Left lung (tissue), 4 donors: ENCODE measurements at regions not wholly inside any gene's neighbourhood (a gene's known extent, or its start where the extent isn't known, plus 50 kb on each side); places are given as distances from the start of the nearest gene placed in this dataset.

Source experiments
- ATAC-seq: fragments of 200-7000 bp; cut with Tn5 transposase; one replicate; pipeline ENCODE4 v1.9.1; 2020; ENCODE audit warnings: moderate library complexity
- DNase-seq, 4 donors: peaks; one replicate each; pipeline ENCODE4 v3.0.0-alpha.2; 2013 to 2020
- H3K27ac ChIP-seq, 2 donors: fragments of 200-600 bp; sonication (generic) in 1 of 2; one replicate each; pipeline versions ENCODE4 v1.5.0 to v1.8.0; 2020 to 2021
- H3K27me3 ChIP-seq, 2 donors: fragments of 200-600 bp; sonication (generic) in 1 of 2; one replicate each; pipeline versions ENCODE4 v1.5.0 to v1.8.0; 2020 to 2021
- H3K36me3 ChIP-seq, 2 donors: fragments of 200-600 bp; sonication (generic) in 1 of 2; one replicate each; pipeline versions ENCODE4 v1.5.0 to v1.8.0; 2020 to 2021
- H3K4me1 ChIP-seq, 2 donors: fragments of 200-600 bp; one replicate each; pipeline ENCODE4 v1.8.0; 2021
- H3K4me3 ChIP-seq, 2 donors: fragments of 200-600 bp; sonication (generic) in 1 of 2; one replicate each; pipeline versions ENCODE4 v1.5.0 to v1.8.0; 2020 to 2021; ENCODE audit warnings: mild to moderate bottlenecking in 1 of 2
- H3K9me3 ChIP-seq, 2 donors: fragments of 200-600 bp; sonication (generic) in 1 of 2; one replicate each; pipeline versions ENCODE4 v1.5.0 to v1.8.0; 2020 to 2021
- CTCF ChIP-seq, 2 donors: fragments of 200-600 bp; sonication (generic) in 1 of 2; IDR thresholded peaks; one replicate each; pipeline versions ENCODE4 v1.5.0 to v1.8.0; 2021; ENCODE audit warnings: antibody characterized with exemption in 2 of 2
- intact Hi-C, 2 donors: fragments of 100-400 bp; cut with DNase I; formaldehyde crosslinking; loops; one replicate each; pipeline versions ENCODE4 v1.11.2 to v1.14.2; 2022
- donor health status: DM: no; HTN: yes; CAD: no.
- donor health status: DM: no; HTN: no; CAD: no.

- no peak overlapping the region for H3K4me3 ChIP-seq
- no peak for ATAC-seq
- H3K36me3 ChIP-seq: no peaks in the 10 kb centered on the region
- H3K27me3 ChIP-seq: no peaks in the 10 kb centered on the region
- TF ChIP-seq CTCF (IDR thresholded peaks at IDR 0.05): no peak
- no peak overlapping the region for H3K27ac ChIP-seq
- DNase-seq: no peak
- H3K4me1 ChIP-seq: no peaks in the 10 kb centered on the region
- no peaks in the 10 kb centered on the region for H3K9me3 ChIP-seq
- intact Hi-C loops: no loop called here
Measured at GRCh38 chr2:14544247-14544646, 88.3 kb upstream of the LRATD1 start.

GRCh38 chr2:14547830-14548229, 84.7 kb upstream of the LRATD1 start:
- H3K4me1 ChIP-seq: no peaks in the 10 kb centered on the region
- TF ChIP-seq CTCF (IDR thresholded peaks at IDR 0.05): no peak
- H3K36me3 ChIP-seq: no peaks in the 10 kb centered on the region
- no peak overlapping the region for H3K27ac ChIP-seq
- H3K27me3 ChIP-seq: no peaks in the 10 kb centered on the region
- H3K4me3 ChIP-seq: no peak overlapping the region
- H3K9me3 ChIP-seq: no peaks in the 10 kb centered on the region
- intact Hi-C loops: no loop called here
- DNase-seq (no peak), ATAC-seq (no peak)

GRCh38 chr2:14550658-14551057, 81.9 kb upstream of the LRATD1 start:
- no peaks in the 10 kb centered on the region for H3K36me3 ChIP-seq
- no peaks in the 10 kb centered on the region for H3K27me3 ChIP-seq
- DNase-seq: no peak
- H3K27ac ChIP-seq: no peak overlapping the region
- no peaks in the 10 kb centered on the region for H3K4me1 ChIP-seq
- H3K9me3 ChIP-seq: no peaks in the 10 kb centered on the region
- ATAC-seq: no peak
- H3K4me3 ChIP-seq: no peak overlapping the region
- intact Hi-C loops: no loop called here
- no peak for TF ChIP-seq CTCF (IDR thresholded peaks at IDR 0.05)

GRCh38 chr2:14551069-14551468, 81.4 kb upstream of the LRATD1 start:
- Histone ChIP-seq H3K27ac (no peak overlapping the region), H3K4me1 (no peaks in the 10 kb centered on the region), H3K9me3 (no peaks in the 10 kb centered on the region), H3K27me3 (no peaks in the 10 kb centered on the region), H3K4me3 (no peak overlapping the region), H3K36me3 (no peaks in the 10 kb centered on the region)
- ATAC-seq (no peak), DNase-seq (no peak)
- intact Hi-C loops: no loop called here
- TF ChIP-seq CTCF (IDR thresholded peaks at IDR 0.05): no peak

- Histone ChIP-seq H3K27ac (no peak overlapping the region), H3K4me3 (no peak overlapping the region), H3K27me3 (no peaks in the 10 kb centered on the region), H3K4me1 (no peaks in the 10 kb centered on the region), H3K9me3 (no peaks in the 10 kb centered on the region), H3K36me3 (no peaks in the 10 kb centered on the region)
- ATAC-seq: no peak
- DNase-seq: no peak
- no peak for TF ChIP-seq CTCF (IDR thresholded peaks at IDR 0.05)
- intact Hi-C loops: no loop called here
Measured at GRCh38 chr2:14552286-14552685, 80.2 kb upstream of the LRATD1 start.
